ENCODE measurements at regions not wholly inside any gene's neighbourhood (a gene's known extent, or its start where the extent isn't known, plus 50 kb on each side); places are given as distances from the start of the nearest gene placed in this dataset.
"Not testable (repeated sequence)": the region's sequence is repeated elsewhere in the genome, so short reads cannot be mapped to it uniquely, and the experiment has no call there.

DNA sequence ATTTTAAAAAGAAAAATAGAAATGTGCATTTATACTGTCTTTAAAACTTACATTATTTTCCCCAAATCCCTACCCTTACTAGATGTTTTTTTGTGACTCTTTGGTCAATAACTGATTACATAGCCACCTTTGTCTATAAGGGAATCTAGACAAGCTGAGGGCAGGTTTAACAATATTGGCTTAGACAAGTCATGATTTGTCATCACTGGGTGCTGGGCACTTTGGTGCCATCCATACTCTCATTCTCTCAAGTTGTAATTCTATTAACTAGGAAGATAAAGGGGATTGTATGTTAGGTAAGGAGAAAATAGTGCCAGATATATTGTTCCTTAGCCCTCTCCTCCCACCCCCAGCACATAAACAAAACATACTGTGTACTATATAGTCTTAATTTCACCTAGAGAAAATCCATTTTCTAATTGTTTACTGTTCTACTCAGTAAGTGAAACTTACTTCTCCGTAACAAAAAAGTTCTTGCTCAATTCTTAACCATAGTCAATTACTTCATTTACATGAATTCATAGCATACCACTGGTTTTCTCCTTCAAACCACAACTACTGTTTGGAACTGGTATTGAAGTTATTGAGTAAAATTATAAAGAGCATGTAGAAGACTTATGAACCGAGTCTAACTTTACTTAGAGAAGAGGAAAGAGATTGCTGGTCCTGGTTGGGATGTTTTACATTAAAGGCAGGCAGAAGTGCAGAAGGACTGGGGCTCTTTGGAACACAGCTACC is 877.1 kb downstream of the PDCD6IP start:
- Histone ChIP-seq H3K36me3 (no peaks in the 10 kb centered on the region), H3K4me3 (no peak overlapping the region), H3K9me3 (no peaks in the 10 kb centered on the region), H3K27me3 (replicated peaks in 1 of 7) (no peaks in the 10 kb centered on the region), H3K4me1 (no peaks in the 10 kb centered on the region), H3K27ac (no peak overlapping the region)
- TF ChIP-seq POLR2AphosphoS5 (IDR thresholded peaks at IDR 0.05): no peak
- intact Hi-C loops (cut with DNase I; ENCODE audit: low total_unique reads): no loop called here
- DNase-seq: no peak
- 66 to 89% (median 73%) methylated on average over 2 of the region's 2 CpGs for WGBS, 5 donors

DNA sequence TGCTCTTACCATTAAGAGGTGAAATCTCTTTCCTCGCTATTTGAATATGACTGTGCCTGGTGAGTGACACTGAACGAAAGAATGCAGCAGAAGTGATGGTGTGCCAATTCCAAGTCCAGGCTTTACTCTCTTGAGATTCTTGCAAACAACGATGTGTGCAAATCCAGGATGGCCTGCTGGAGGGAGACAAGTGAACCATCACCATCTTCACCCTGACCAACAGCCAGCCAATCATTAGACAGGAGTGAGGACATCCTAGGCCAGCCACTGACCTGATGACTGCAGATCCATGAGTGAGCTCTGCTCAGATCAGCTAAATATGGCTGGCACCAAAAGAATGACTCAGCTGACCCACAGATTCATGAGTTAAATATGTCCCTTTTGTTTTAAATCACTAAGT is 878.0 kb downstream of the PDCD6IP start:
- intact Hi-C loops (cut with DNase I; ENCODE audit: low total_unique reads): no loop called here
- H3K4me1 ChIP-seq: no peaks in the 10 kb centered on the region
- no peaks in the 10 kb centered on the region for H3K9me3 ChIP-seq
- 79 to 90% (median 85%) methylated on average over 3 of the region's 3 CpGs for WGBS, 5 donors
- H3K27ac ChIP-seq: no peak overlapping the region
- TF ChIP-seq POLR2A (IDR thresholded peaks at IDR 0.05): no peak
- no peak for TF ChIP-seq POLR2AphosphoS5 (IDR thresholded peaks at IDR 0.05)
- H3K36me3 ChIP-seq: no peaks in the 10 kb centered on the region
- H3K27me3 ChIP-seq (replicated peaks in 1 of 7): no peaks in the 10 kb centered on the region
- no peak overlapping the region for H3K4me3 ChIP-seq
- DNase-seq: no peak

- intact Hi-C loops (cut with DNase I; ENCODE audit: low total_unique reads): no loop called here
- Histone ChIP-seq H3K4me1 (no peaks in the 10 kb centered on the region), H3K4me3 (no peak overlapping the region), H3K36me3 (no peaks in the 10 kb centered on the region), H3K27me3 (replicated peaks in 1 of 7) (no peaks in the 10 kb centered on the region), H3K27ac (no peak overlapping the region), H3K9me3 (no peaks in the 10 kb centered on the region)
- TF ChIP-seq CTCF (IDR thresholded peaks at IDR 0.05 in 8 of 11, conservative IDR thresholded peaks at IDR 0.05 in 3 of 11) (no peak), POLR2A (IDR thresholded peaks at IDR 0.05) (no peak), POLR2AphosphoS5 (IDR thresholded peaks at IDR 0.05) (no peak)
- no peak for DNase-seq
These were observed 880.1 kb downstream of the PDCD6IP start for GRCh38 chr3:34678575-34678974.

- DNase-seq; intact Hi-C loops (cut with DNase I; ENCODE audit: low total_unique reads); H3K9me3 ChIP-seq; H3K4me3 ChIP-seq; H3K27ac ChIP-seq; H3K36me3 ChIP-seq; H3K4me1 ChIP-seq; H3K27me3 ChIP-seq (replicated peaks in 1 of 7): not testable (repeated sequence)
- 75 to 93% (median 85%) methylated on average over 1 of the region's 1 CpG for WGBS, 5 donors
These were observed 880.6 kb downstream of the PDCD6IP start for GRCh38 chr3:34679055-34679454.

DNA sequence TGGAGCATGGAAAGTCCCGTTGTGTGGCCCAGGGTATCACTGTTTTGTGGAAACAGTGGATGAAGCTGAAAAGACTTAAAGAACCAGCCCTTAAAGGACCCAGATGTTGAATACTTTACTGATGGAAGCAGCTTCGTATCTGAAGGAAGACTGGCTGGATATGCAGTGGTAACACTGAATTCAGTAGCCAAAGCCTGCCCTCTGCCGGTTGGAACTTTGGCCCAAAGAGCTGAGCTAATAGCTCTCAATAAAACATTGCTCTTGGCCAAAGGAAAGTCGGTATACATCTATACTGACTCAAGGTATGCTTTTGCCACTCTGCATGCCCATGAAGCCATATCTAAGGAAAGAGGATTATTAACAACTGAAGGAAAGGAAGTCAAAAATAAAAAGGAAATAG is 885.4 kb downstream of the PDCD6IP start:
- intact Hi-C loops (cut with DNase I; ENCODE audit: low total_unique reads): loop anchor here (10.0 kb wide), 1 partner anchor 799 kb away; no protein-coding TSS in a partner anchor

More for the DNA sequence above, 885.4 kb downstream of the PDCD6IP start:
- Histone ChIP-seq H3K27ac (no peak overlapping the region), H3K36me3 (no peaks in the 10 kb centered on the region), H3K4me1 (no peaks in the 10 kb centered on the region), H3K9me3 (no peaks in the 10 kb centered on the region), H3K4me3 (no peak overlapping the region), H3K27me3 (replicated peaks in 1 of 7) (no peaks in the 10 kb centered on the region)
- WGBS, 5 donors: 38 to 54% (median 46%) methylated on average over 4 of the region's 4 CpGs
- TF ChIP-seq POLR2A (IDR thresholded peaks at IDR 0.05): no peak
- TF ChIP-seq CTCF (IDR thresholded peaks at IDR 0.05 in 8 of 11, conservative IDR thresholded peaks at IDR 0.05 in 3 of 11): peak in 8 of 11 experiments; percentile 9 to 53 (median 33)
- DNase-seq: no peak

Measured in spleen (tissue), 11 donors.